Activated B cell treated with CpG ODN at 0.5 μM for 24 hours (primary cell): ENCODE measurements at regions not wholly inside any gene's neighbourhood (a gene's known extent, or its start where the extent isn't known, plus 50 kb on each side); places are given as distances from the start of the nearest gene placed in this dataset.
"Not testable (repeated sequence)": the region's sequence is repeated elsewhere in the genome, so short reads cannot be mapped to it uniquely, and the experiment has no call there.

Experiments
- ATAC-seq: fragments of 200-7000 bp; cut with Tn5 transposase; one replicate; pipeline ENCODE4 v1.10.0; 2021; ENCODE audit warnings: low read depth, mild to moderate bottlenecking, moderate library complexity
- CTCF ChIA-PET: fragments of 350-600 bp; sonication (Branson Sonifier 250); formaldehyde crosslinking; loops from one replicate; lab custom pipeline; 2021; ENCODE audit warnings: antibody characterized with exemption; lab: Charles Lee
- POLR2A ChIA-PET: fragments of 350-600 bp; sonication (Branson Sonifier 250); formaldehyde crosslinking; loops from one replicate; lab custom pipeline; 2021; ENCODE audit warnings: antibody characterized with exemption; lab: Charles Lee
- DNase-seq: peaks from one replicate; pipeline ENCODE4 v3.0.0; 2022
- H3K27ac Mint-ChIP-seq: one replicate; pipeline ENCODE4 v1.8.0; 2020; ENCODE audit warnings: mixed read lengths
- H3K27me3 Mint-ChIP-seq: one replicate; pipeline ENCODE4 v1.8.0; 2021; ENCODE audit warnings: mixed read lengths
- H3K36me3 Mint-ChIP-seq: one replicate; pipeline ENCODE4 v1.8.0; 2021; ENCODE audit warnings: low read depth, mixed read lengths
- H3K4me1 Mint-ChIP-seq: one replicate; pipeline ENCODE4 v1.8.0; 2021; ENCODE audit warnings: mixed read lengths
- H3K4me3 Mint-ChIP-seq: one replicate; pipeline ENCODE4 v1.8.0; 2020; ENCODE audit warnings: mild to moderate bottlenecking, mixed read lengths
- H3K9me3 Mint-ChIP-seq: one replicate; pipeline ENCODE4 v1.8.0; 2020; ENCODE audit warnings: mixed read lengths
- CTCF ChIP-seq: fragments of 200-600 bp; IDR thresholded peaks from one replicate; pipeline ENCODE4 v1.8.0; 2022; ENCODE audit warnings: antibody characterized with exemption, mild to moderate bottlenecking
- intact Hi-C: fragments of 100-400 bp; cut with micrococcal nuclease; formaldehyde crosslinking; loops from one replicate; pipeline ENCODE4 v1.15.1; 2024

GRCh38 chr20:29031262-29031982 lies 2226.0 kb upstream of the DEFB115 start:
- H3K9me3 Mint-ChIP-seq, result peaks cover 17% of the 10 kb centered on the region
- H3K27ac Mint-ChIP-seq, POLR2A ChIA-PET, H3K4me1 Mint-ChIP-seq, H3K36me3 Mint-ChIP-seq, intact Hi-C loops, H3K4me3 Mint-ChIP-seq, DNase-seq, CTCF ChIA-PET, H3K27me3 Mint-ChIP-seq, ATAC-seq: not testable (repeated sequence)

- POLR2A ChIA-PET, ATAC-seq, CTCF ChIA-PET, DNase-seq, H3K27me3 Mint-ChIP-seq, H3K36me3 Mint-ChIP-seq, H3K4me3 Mint-ChIP-seq, intact Hi-C loops, H3K9me3 Mint-ChIP-seq, H3K4me1 Mint-ChIP-seq, H3K27ac Mint-ChIP-seq: not testable (repeated sequence)
Observed at GRCh38 chr20:29044239-29044638, 2213.2 kb upstream of the DEFB115 start.

- H3K27ac Mint-ChIP-seq, ATAC-seq, POLR2A ChIA-PET, DNase-seq, H3K4me3 Mint-ChIP-seq, CTCF ChIA-PET, H3K36me3 Mint-ChIP-seq, intact Hi-C loops, H3K27me3 Mint-ChIP-seq, H3K4me1 Mint-ChIP-seq, H3K9me3 Mint-ChIP-seq: not testable (repeated sequence)
Observed at GRCh38 chr20:29050008-29050606, 2207.4 kb upstream of the DEFB115 start.

- H3K27me3 Mint-ChIP-seq, H3K4me3 Mint-ChIP-seq, DNase-seq, H3K27ac Mint-ChIP-seq, POLR2A ChIA-PET, H3K4me1 Mint-ChIP-seq, H3K36me3 Mint-ChIP-seq, ATAC-seq, intact Hi-C loops, CTCF ChIA-PET: not testable (repeated sequence)
- peaks cover 20% of the 10 kb centered on the region for H3K9me3 Mint-ChIP-seq
Observed at GRCh38 chr20:29057866-29058484, 2199.5 kb upstream of the DEFB115 start.

- H3K36me3 Mint-ChIP-seq, H3K27ac Mint-ChIP-seq, H3K27me3 Mint-ChIP-seq, H3K4me3 Mint-ChIP-seq, intact Hi-C loops, DNase-seq, CTCF ChIA-PET, ATAC-seq, H3K4me1 Mint-ChIP-seq, POLR2A ChIA-PET: not testable (repeated sequence)
- H3K9me3 Mint-ChIP-seq, result peaks cover 23% of the 10 kb centered on the region
Observed at GRCh38 chr20:29062451-29062850, 2195.0 kb upstream of the DEFB115 start.

GRCh38 chr20:29066341-29066740 lies 2191.1 kb upstream of the DEFB115 start:
- POLR2A ChIA-PET, result interaction anchor here (0.7 kb wide), 1 partner anchor 12 kb away, joined by 3 read pairs; no protein-coding TSS in a partner anchor
- H3K27me3 Mint-ChIP-seq, intact Hi-C loops, CTCF ChIA-PET, H3K36me3 Mint-ChIP-seq, ATAC-seq, H3K27ac Mint-ChIP-seq, H3K4me1 Mint-ChIP-seq, H3K4me3 Mint-ChIP-seq, DNase-seq: not testable (repeated sequence)
- H3K9me3 Mint-ChIP-seq, result peaks cover 22% of the 10 kb centered on the region

- H3K9me3 Mint-ChIP-seq, result peaks cover 10% of the 10 kb centered on the region
- CTCF ChIA-PET, DNase-seq, H3K27me3 Mint-ChIP-seq, H3K4me3 Mint-ChIP-seq, POLR2A ChIA-PET, ATAC-seq, H3K4me1 Mint-ChIP-seq, H3K27ac Mint-ChIP-seq, intact Hi-C loops, H3K36me3 Mint-ChIP-seq: not testable (repeated sequence)
Observed at GRCh38 chr20:29073640-29074039, 2183.8 kb upstream of the DEFB115 start.

GRCh38 chr20:29079769-29080690 lies 2177.4 kb upstream of the DEFB115 start:
- no peak for TF ChIP-seq CTCF
- POLR2A ChIA-PET, result no interaction called here
- intact Hi-C loops, result no loop called here
- H3K4me3 Mint-ChIP-seq, result peak overlapping the region; percentile 48
- ATAC-seq (no peak), DNase-seq (no peak)
- CTCF ChIA-PET, result no interaction called here
- H3K27me3 Mint-ChIP-seq, result no peaks in the 10 kb centered on the region
- H3K9me3 Mint-ChIP-seq, result peaks cover 17% of the 10 kb centered on the region
- no peak overlapping the region for H3K27ac Mint-ChIP-seq
- no peaks in the 10 kb centered on the region for H3K36me3 Mint-ChIP-seq
- H3K4me1 Mint-ChIP-seq, result no peaks in the 10 kb centered on the region

- ATAC-seq, H3K4me3 Mint-ChIP-seq, intact Hi-C loops, CTCF ChIA-PET, H3K27ac Mint-ChIP-seq, H3K27me3 Mint-ChIP-seq, POLR2A ChIA-PET, H3K4me1 Mint-ChIP-seq, DNase-seq, H3K36me3 Mint-ChIP-seq: not testable (repeated sequence)
- peaks cover 22% of the 10 kb centered on the region for H3K9me3 Mint-ChIP-seq
Observed at GRCh38 chr20:29081712-29082111, 2175.8 kb upstream of the DEFB115 start.
